Spleen (tissue), 11 donors: ENCODE measurements at regions not wholly inside any gene's neighbourhood (a gene's known extent, or its start where the extent isn't known, plus 50 kb on each side); places are given as distances from the start of the nearest gene placed in this dataset.

Source experiments
- DNase-seq: peaks from one replicate; pipeline ENCODE4 v3.0.0-alpha.2; 2020
- H3K27ac ChIP-seq, 8 donors: fragments of 200-600 bp; sonication (generic) in 7 of 8; 1 replicate in 4 of 8; 2 replicates in 4 of 8; pipeline versions ENCODE4 v1.5.0 to v1.8.0; 2016 to 2021; ENCODE audit warnings: inconsistent platforms in 4 of 8, mild to moderate bottlenecking in 4 of 8, moderate library complexity in 1 of 8
- H3K27me3 ChIP-seq, 7 donors: fragments of 200-600 bp; sonication (generic) in 6 of 7; replicated peaks in 1 of 7; 1 replicate in 4 of 7; 2 replicates in 3 of 7; pipeline versions ENCODE4 v1.5.0 to v1.8.0; 2016 to 2021; ENCODE audit warnings: inconsistent platforms in 3 of 7, mild to moderate bottlenecking in 1 of 7
- H3K36me3 ChIP-seq, 6 donors: fragments of 200-600 bp; sonication (generic) in 5 of 6; 1 replicate in 4 of 6; 2 replicates in 2 of 6; pipeline versions ENCODE4 v1.5.0 to v1.8.0; 2016 to 2021; ENCODE audit warnings: inconsistent platforms in 2 of 6
- H3K4me1 ChIP-seq, 6 donors: fragments of 200-600 bp; sonication (generic) in 5 of 6; 1 replicate in 3 of 6; 2 replicates in 3 of 6; pipeline versions ENCODE4 v1.5.0 to v1.8.0; 2016 to 2021; ENCODE audit warnings: inconsistent platforms in 3 of 6
- H3K4me3 ChIP-seq, 8 donors: fragments of 200-600 bp; sonication (generic) in 7 of 8; 1 replicate in 4 of 8; 2 replicates in 4 of 8; pipeline versions ENCODE4 v1.5.0 to v1.8.0; 2016 to 2021; ENCODE audit warnings: inconsistent platforms in 4 of 8, mild to moderate bottlenecking in 4 of 8, moderate library complexity in 2 of 8
- H3K9me3 ChIP-seq, 8 donors: fragments of 200-600 bp; sonication (generic) in 7 of 8; 1 replicate in 4 of 8; 2 replicates in 4 of 8; pipeline versions ENCODE4 v1.5.0 to v1.8.0; 2016 to 2021; ENCODE audit warnings: inconsistent platforms in 4 of 8
- POLR2A ChIP-seq, 3 donors: fragments of 450-650 bp; IDR thresholded peaks; one replicate each; pipeline ENCODE4 v1.5.1; 2017; ENCODE audit warnings: antibody characterized with exemption in 3 of 3, mild to moderate bottlenecking in 1 of 3
- POLR2AphosphoS5 ChIP-seq, 3 donors: sonication (generic); formaldehyde crosslinking; IDR thresholded peaks; one replicate each; pipeline ENCODE4 v1.5.1; 2017; ENCODE audit warnings: antibody characterized with exemption in 3 of 3
- WGBS, 5 donors: extraction: QIAGEN DNeasy Blood & Tissue Kit in 3 of 5; methylation state at CpG; one replicate each; pipeline versions ENCODE4 v1.1.5 to v1.1.7; 2013 to 2018; 5-methylcytosine and 5-hydroxymethylcytosine counted together
- intact Hi-C: fragments of 100-400 bp; cut with DNase I; formaldehyde crosslinking; loops from one replicate; pipeline ENCODE4 v1.15.0; 2023; ENCODE audit warnings: low total_unique reads
- TF ChIP-seq, protein P1 (sequence below), 11 experiments: fragments of 200-600 bp in 7 of 11; fragments of 450-650 bp in 4 of 11; sonication (generic) in 4 of 11; IDR thresholded peaks in 8 of 11; conservative IDR thresholded peaks in 3 of 11; 1 replicate in 7 of 11; 2 replicates in 4 of 11; pipeline versions ENCODE4 v1.4.0 to v1.8.0; 2016 to 2021; ENCODE audit warnings: antibody characterized with exemption in 11 of 11, inconsistent platforms in 4 of 11, mild to moderate bottlenecking in 1 of 11
- donor health status: healthy with polysubstance abuse.
- donor health status: DM: no; HTN: no; CAD: no; lungs with moderate emphysema.
- donor health status: DM: no; HTN: no; CAD: no.
- donor health status: Bipolar disorder and iron deficiency.
- donor health status: healthy.
- donor health status: DM: no; HTN: no; CAD: no.
- donor health status: DM: yes; HTN: yes; CAD: no.

DNA sequence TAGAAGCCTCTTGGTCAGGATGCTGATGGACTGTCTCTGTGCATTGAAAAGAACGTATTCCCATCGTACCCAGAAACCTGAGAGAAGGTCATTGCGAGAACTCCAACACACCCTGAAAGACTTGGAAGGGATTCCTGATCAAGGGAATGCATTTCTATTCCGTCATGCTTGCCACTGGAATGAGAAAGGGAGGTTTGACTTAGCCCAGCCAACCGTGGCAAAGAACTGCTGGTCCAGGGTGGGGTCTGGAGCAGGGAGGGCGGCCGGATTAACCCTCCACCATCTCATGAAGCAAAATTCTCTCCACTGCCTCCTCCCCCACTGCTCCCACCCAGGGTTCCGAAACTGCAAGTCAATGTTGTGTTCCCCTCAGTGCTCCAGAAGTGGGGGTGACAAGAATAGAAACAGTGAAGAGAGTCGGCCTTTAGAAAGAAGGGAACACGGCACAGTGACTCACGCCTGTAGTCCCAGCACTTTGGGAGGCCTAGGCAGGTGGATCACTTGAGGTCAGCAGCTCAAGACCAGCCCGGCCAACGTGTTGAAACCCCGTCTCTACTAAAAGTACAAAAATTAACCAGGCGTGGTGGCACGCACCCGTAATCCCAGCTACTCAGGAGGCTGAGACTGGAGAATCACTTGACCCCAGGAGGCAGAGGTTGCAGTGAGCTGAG lies 137.5 kb upstream of the MGMT start:
- no peak overlapping the region for H3K27ac ChIP-seq
- TF ChIP-seq POLR2AphosphoS5 (IDR thresholded peaks at IDR 0.05) (no peak), POLR2A (IDR thresholded peaks at IDR 0.05) (no peak)
- TF ChIP-seq, protein P1, sequence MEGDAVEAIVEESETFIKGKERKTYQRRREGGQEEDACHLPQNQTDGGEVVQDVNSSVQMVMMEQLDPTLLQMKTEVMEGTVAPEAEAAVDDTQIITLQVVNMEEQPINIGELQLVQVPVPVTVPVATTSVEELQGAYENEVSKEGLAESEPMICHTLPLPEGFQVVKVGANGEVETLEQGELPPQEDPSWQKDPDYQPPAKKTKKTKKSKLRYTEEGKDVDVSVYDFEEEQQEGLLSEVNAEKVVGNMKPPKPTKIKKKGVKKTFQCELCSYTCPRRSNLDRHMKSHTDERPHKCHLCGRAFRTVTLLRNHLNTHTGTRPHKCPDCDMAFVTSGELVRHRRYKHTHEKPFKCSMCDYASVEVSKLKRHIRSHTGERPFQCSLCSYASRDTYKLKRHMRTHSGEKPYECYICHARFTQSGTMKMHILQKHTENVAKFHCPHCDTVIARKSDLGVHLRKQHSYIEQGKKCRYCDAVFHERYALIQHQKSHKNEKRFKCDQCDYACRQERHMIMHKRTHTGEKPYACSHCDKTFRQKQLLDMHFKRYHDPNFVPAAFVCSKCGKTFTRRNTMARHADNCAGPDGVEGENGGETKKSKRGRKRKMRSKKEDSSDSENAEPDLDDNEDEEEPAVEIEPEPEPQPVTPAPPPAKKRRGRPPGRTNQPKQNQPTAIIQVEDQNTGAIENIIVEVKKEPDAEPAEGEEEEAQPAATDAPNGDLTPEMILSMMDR (IDR thresholded peaks at IDR 0.05 in 8 of 11, conservative IDR thresholded peaks at IDR 0.05 in 3 of 11): no peak
- H3K9me3 ChIP-seq: no peaks in the 10 kb centered on the region
- H3K4me3 ChIP-seq: no peak overlapping the region
- intact Hi-C loops: no loop called here
- 85 to 92% (median 88%) methylated on average over 17 of the region's 17 CpGs for WGBS, 5 donors
- peaks cover 0 to 47% (median 3%) of the 10 kb centered on the region in 7 donors for H3K27me3 ChIP-seq
- H3K36me3 ChIP-seq: no peaks in the 10 kb centered on the region
- no peak for DNase-seq
- H3K4me1 ChIP-seq: no peaks in the 10 kb centered on the region

DNA sequence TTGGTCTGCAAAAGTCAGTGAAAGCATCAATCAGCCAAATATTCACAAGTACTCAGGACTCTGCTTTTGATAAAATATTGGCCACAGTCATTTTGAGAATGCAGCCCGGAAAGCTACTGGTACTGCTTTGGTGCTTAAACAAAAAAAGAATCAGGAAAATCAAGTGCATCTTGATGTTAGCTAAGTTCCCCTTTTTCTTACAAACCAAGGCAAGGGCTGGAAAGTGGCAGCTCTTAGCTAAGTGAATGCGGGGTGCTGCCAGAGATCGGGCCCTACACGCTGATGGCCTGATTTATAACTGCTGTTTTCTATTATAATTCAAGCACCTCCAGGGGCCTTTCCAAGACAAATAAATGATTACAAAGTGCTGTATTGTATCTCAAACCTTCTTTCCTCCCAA lies 136.8 kb upstream of the MGMT start:
- WGBS, 5 donors: 30 to 52% (median 36%) methylated on average over 4 of the region's 4 CpGs

DNA sequence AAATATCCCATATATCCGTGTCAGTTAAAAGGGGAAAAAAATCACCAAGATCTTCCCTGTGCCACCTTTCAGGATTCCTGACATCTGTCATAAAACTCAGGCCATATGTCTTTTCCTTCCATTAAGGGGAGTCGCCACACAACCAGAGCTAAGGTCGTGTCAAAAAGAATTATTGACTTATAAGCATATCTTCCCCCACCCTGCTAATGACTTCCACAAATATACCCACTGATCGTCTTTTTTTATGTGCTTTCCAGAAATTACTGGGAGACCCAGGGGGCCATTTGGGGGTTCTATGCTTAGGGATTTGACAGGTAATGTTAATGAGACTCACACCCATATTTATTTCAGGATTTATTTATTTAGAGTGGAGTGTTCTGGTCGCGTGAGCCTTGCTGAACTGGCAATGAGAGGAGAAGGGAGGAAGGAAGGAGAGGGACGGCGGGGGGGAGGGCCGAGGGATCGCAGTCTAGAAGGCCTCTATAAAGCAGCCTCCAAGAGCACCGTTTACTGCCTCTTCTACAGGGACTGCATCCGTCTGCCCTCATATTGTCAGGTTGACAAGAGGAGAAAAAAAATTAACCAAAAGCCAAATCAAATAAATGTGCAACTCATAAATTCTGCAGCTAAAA lies 135.7 kb upstream of the MGMT start:
- Histone ChIP-seq H3K4me3 (no peak overlapping the region), H3K36me3 (no peaks in the 10 kb centered on the region), H3K9me3 (no peaks in the 10 kb centered on the region), H3K27ac (no peak overlapping the region), H3K27me3 (peaks cover 0 to 36% (median 3%) of the 10 kb centered on the region in 7 donors), H3K4me1 (no peaks in the 10 kb centered on the region)
- no peak for DNase-seq
- WGBS, 5 donors: 45 to 61% (median 48%) methylated on average over 12 of the region's 12 CpGs
- intact Hi-C loops: no loop called here
- TF ChIP-seq, protein P1 (IDR thresholded peaks at IDR 0.05 in 8 of 11, conservative IDR thresholded peaks at IDR 0.05 in 3 of 11): no peak
- TF ChIP-seq POLR2A (IDR thresholded peaks at IDR 0.05): no peak
- TF ChIP-seq POLR2AphosphoS5 (IDR thresholded peaks at IDR 0.05): no peak

More for the DNA sequence above, 136.8 kb upstream of the MGMT start:
- no peak for DNase-seq
- intact Hi-C loops: no loop called here
- H3K27me3 ChIP-seq: peaks cover 0 to 44% (median 3%) of the 10 kb centered on the region in 7 donors
- H3K9me3 ChIP-seq: no peaks in the 10 kb centered on the region
- no peaks in the 10 kb centered on the region for H3K36me3 ChIP-seq
- TF ChIP-seq POLR2A (IDR thresholded peaks at IDR 0.05): no peak
- TF ChIP-seq, protein P1 (IDR thresholded peaks at IDR 0.05 in 8 of 11, conservative IDR thresholded peaks at IDR 0.05 in 3 of 11): no peak
- no peak for TF ChIP-seq POLR2AphosphoS5 (IDR thresholded peaks at IDR 0.05)
- H3K4me1 ChIP-seq: no peaks in the 10 kb centered on the region
- no peak overlapping the region for H3K4me3 ChIP-seq
- H3K27ac ChIP-seq: no peak overlapping the region

DNA sequence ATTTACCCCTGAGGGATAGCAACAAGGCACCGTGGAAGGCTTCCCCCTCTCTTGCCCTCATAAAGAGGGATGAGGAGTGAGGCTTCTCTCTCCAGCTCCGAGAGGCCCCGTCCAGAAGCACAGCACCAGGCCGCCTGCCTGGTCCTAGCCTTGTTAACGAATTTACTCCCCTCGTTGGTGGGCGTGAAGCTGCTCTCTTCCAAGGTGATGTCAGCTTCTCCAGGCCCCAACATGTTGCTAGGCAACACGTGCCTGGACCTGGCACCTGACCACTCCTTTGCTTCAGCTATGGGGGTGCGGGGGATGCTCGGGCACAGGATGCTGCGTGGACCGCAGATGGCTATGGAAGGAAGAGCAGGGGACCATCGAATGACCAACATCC lies 135.2 kb upstream of the MGMT start:
- Histone ChIP-seq H3K36me3 (no peaks in the 10 kb centered on the region), H3K4me3 (no peak overlapping the region), H3K27me3 (peaks cover 0 to 30% (median 3%) of the 10 kb centered on the region in 7 donors), H3K27ac (no peak overlapping the region), H3K9me3 (no peaks in the 10 kb centered on the region), H3K4me1 (no peaks in the 10 kb centered on the region)
- TF ChIP-seq, protein P1 (IDR thresholded peaks at IDR 0.05 in 8 of 11, conservative IDR thresholded peaks at IDR 0.05 in 3 of 11): no peak
- TF ChIP-seq POLR2AphosphoS5 (IDR thresholded peaks at IDR 0.05) (no peak), POLR2A (IDR thresholded peaks at IDR 0.05) (no peak)
- intact Hi-C loops: no loop called here
- WGBS, 5 donors: 88 to 94% (median 89%) methylated on average over 13 of the region's 13 CpGs
- no peak for DNase-seq
